GM12892 (cell line): ENCODE measurements at regions not wholly inside any gene's neighbourhood (a gene's known extent, or its start where the extent isn't known, plus 50 kb on each side); places are given as distances from the start of the nearest gene placed in this dataset.

Experiments
- POLR2AphosphoS5 ChIP-seq: IDR thresholded peaks from 2 replicates; pipeline ENCODE4 v1.6.1; 2011; ENCODE audit warnings: low read depth, low read length, control low read depth
- TAF1 ChIP-seq: IDR thresholded peaks from 2 replicates; pipeline ENCODE4 v1.6.1; 2011; ENCODE audit warnings: low read depth, mild to moderate bottlenecking, control low read depth, low read length, borderline replicate concordance

DNA sequence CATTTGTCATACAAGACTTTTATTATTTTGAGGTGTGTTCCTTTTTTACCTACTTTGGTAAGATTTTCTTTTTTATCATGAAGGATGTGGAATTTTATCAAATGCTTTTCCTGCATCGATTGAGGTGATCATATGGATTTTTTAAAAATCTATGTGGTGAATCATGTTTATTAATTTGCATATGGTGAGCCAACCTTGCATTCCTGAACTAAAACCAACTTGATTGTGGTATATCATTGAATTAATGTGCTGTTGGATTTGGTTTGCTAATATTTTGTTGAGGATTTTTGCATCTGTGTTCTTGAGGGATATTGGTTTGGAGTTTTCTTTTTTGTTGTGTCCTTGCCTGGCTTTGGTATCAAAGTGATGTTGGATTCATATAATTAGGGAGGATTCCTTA is 848.1 kb upstream of the EYS start:
- TF ChIP-seq POLR2AphosphoS5 (no peak), TAF1 (no peak)
